Gastrocnemius medialis (tissue), 4 donors: ENCODE measurements at regions not wholly inside any gene's neighbourhood (a gene's known extent, or its start where the extent isn't known, plus 50 kb on each side); places are given as distances from the start of the nearest gene placed in this dataset.

Experiments used
- ATAC-seq, 2 donors: fragments of 150-250 bp; one replicate each; pipeline ENCODE4 v1.9.1; 2016
- DNase-seq, 2 donors: peaks; one replicate each; pipeline ENCODE4 v3.0.0-alpha.2; 2019
- H3K27ac ChIP-seq, 4 donors: fragments of 200-600 bp; sonication (generic); 1 replicate in 1 of 4; 2 replicates in 3 of 4; pipeline ENCODE4 v1.5.1; 2016 to 2018; ENCODE audit warnings: mild to moderate bottlenecking in 2 of 4, moderate library complexity in 1 of 4
- H3K27me3 ChIP-seq, 3 donors: fragments of 200-600 bp; sonication (generic) in 2 of 3; 1 replicate in 1 of 3; 2 replicates in 2 of 3; pipeline versions ENCODE4 v1.5.1 to v1.6.0; 2016 to 2019; ENCODE audit warnings: mild to moderate bottlenecking in 1 of 3, moderate library complexity in 1 of 3
- H3K36me3 ChIP-seq, 2 donors: fragments of 200-600 bp; sonication (generic) in 1 of 2; one replicate each; pipeline ENCODE4 v1.5.1; 2017 to 2018
- H3K4me1 ChIP-seq, 2 donors: fragments of 200-600 bp; sonication (generic) in 1 of 2; one replicate each; pipeline ENCODE4 v1.5.1; 2016 to 2017; ENCODE audit warnings: mild to moderate bottlenecking in 2 of 2
- H3K4me3 ChIP-seq, 4 donors: fragments of 200-600 bp; sonication (generic) in 3 of 4; 1 replicate in 1 of 4; 2 replicates in 3 of 4; pipeline ENCODE4 v1.5.1; 2016 to 2019; ENCODE audit warnings: mild to moderate bottlenecking in 2 of 4
- H3K9me3 ChIP-seq, 3 donors: fragments of 200-600 bp; sonication (generic) in 2 of 3; 1 replicate in 1 of 3; 2 replicates in 2 of 3; pipeline ENCODE4 v1.5.1; 2016 to 2019
- CTCF ChIP-seq, 5 experiments: fragments of 450-650 bp in 3 of 5; fragments of 200-600 bp in 2 of 5; sonication (generic) in 2 of 5; IDR thresholded peaks in 4 of 5; conservative IDR thresholded peaks in 1 of 5; 1 replicate in 4 of 5; 2 replicates in 1 of 5; pipeline ENCODE4 v1.5.1; 2016 to 2019; ENCODE audit warnings: antibody characterized with exemption in 5 of 5, mild to moderate bottlenecking in 3 of 5, moderate library complexity in 3 of 5
- POLR2A ChIP-seq, 2 donors: fragments of 450-650 bp; IDR thresholded peaks; one replicate each; pipeline ENCODE4 v1.6.1; 2017; ENCODE audit warnings: antibody characterized with exemption in 2 of 2, mild to moderate bottlenecking in 2 of 2, moderate library complexity in 2 of 2
- in situ Hi-C, 4 donors: fragments of 200-750 bp; cut with MboI; loops; one replicate each; pipeline versions ENCODE4 v1.15.0 to v1.8.0; 2017; ENCODE audit warnings: low sequenced_read_pairs in 4 of 4
- intact Hi-C: fragments of 100-400 bp; cut with DNase I; formaldehyde crosslinking; loops from one replicate; pipeline ENCODE4 v1.15.1; 2023; ENCODE audit warnings: low total_unique reads

- Histone ChIP-seq H3K27ac (no peak overlapping the region), H3K4me1 (no peaks in the 10 kb centered on the region), H3K27me3 (no peaks in the 10 kb centered on the region), H3K4me3 (no peak overlapping the region), H3K9me3 (no peaks in the 10 kb centered on the region), H3K36me3 (no peaks in the 10 kb centered on the region)
- ATAC-seq, result no peak
- intact Hi-C loops, result no loop called here
- TF ChIP-seq POLR2A (IDR thresholded peaks at IDR 0.05), result no peak
- TF ChIP-seq CTCF (IDR thresholded peaks at IDR 0.05 in 4 of 5, conservative IDR thresholded peaks at IDR 0.05 in 1 of 5), result no peak
- no peak for DNase-seq
- in situ Hi-C loops, result no loop called here
Observed at GRCh38 chr4:154013576-154013975, 224.7 kb upstream of the SFRP2 start.

- intact Hi-C loops (no loop called here), in situ Hi-C loops (no loop called here)
- Histone ChIP-seq H3K27me3 (no peaks in the 10 kb centered on the region), H3K36me3 (no peaks in the 10 kb centered on the region), H3K4me3 (no peak overlapping the region), H3K27ac (peak overlapping the region; percentile 62 to 77 (median 70)), H3K9me3 (no peaks in the 10 kb centered on the region), H3K4me1 (no peaks in the 10 kb centered on the region)
- TF ChIP-seq CTCF (IDR thresholded peaks at IDR 0.05 in 4 of 5, conservative IDR thresholded peaks at IDR 0.05 in 1 of 5) (no peak), POLR2A (IDR thresholded peaks at IDR 0.05) (no peak)
- DNase-seq, result peak in 1 of 2 donors; percentile 28
- ATAC-seq, result peak; percentile 35 to 57
Observed at GRCh38 chr4:154010371-154010770, 221.5 kb upstream of the SFRP2 start.

GRCh38 chr4:154009788-154010187 is 220.9 kb upstream of the SFRP2 start:
- H3K4me3 ChIP-seq, result no peak overlapping the region
- H3K9me3 ChIP-seq, result no peaks in the 10 kb centered on the region
- TF ChIP-seq CTCF (IDR thresholded peaks at IDR 0.05 in 4 of 5, conservative IDR thresholded peaks at IDR 0.05 in 1 of 5), result no peak
- no peak for TF ChIP-seq POLR2A (IDR thresholded peaks at IDR 0.05)
- DNase-seq, result no peak
- H3K4me1 ChIP-seq, result no peaks in the 10 kb centered on the region
- peak; percentile 38 to 54 for ATAC-seq
- peak overlapping the region; percentile 62 to 77 (median 70) for H3K27ac ChIP-seq
- no peaks in the 10 kb centered on the region for H3K36me3 ChIP-seq
- in situ Hi-C loops, result no loop called here
- no peaks in the 10 kb centered on the region for H3K27me3 ChIP-seq
- intact Hi-C loops, result loop anchor here (10.0 kb wide), 1 partner anchor 215 kb away; no protein-coding TSS in a partner anchor

GRCh38 chr4:154009191-154009590 is 220.3 kb upstream of the SFRP2 start:
- H3K4me3 ChIP-seq, result no peak overlapping the region
- no peaks in the 10 kb centered on the region for H3K27me3 ChIP-seq
- H3K36me3 ChIP-seq, result no peaks in the 10 kb centered on the region
- intact Hi-C loops, result loop anchor here (10.0 kb wide), 1 partner anchor 214 kb away; no protein-coding TSS in a partner anchor
- no peak for ATAC-seq
- in situ Hi-C loops, result no loop called here
- DNase-seq, result no peak
- no peaks in the 10 kb centered on the region for H3K4me1 ChIP-seq
- TF ChIP-seq CTCF (IDR thresholded peaks at IDR 0.05 in 4 of 5, conservative IDR thresholded peaks at IDR 0.05 in 1 of 5), result no peak
- TF ChIP-seq POLR2A (IDR thresholded peaks at IDR 0.05), result no peak
- H3K27ac ChIP-seq, result peak overlapping the region; percentile 62 to 77 (median 70)
- H3K9me3 ChIP-seq, result no peaks in the 10 kb centered on the region

GRCh38 chr4:154005171-154005520 is 216.3 kb upstream of the SFRP2 start:
- Histone ChIP-seq H3K4me1 (no peaks in the 10 kb centered on the region), H3K27ac (peak overlapping the region; percentile 44 to 73 (median 61)), H3K9me3 (no peaks in the 10 kb centered on the region), H3K4me3 (no peak overlapping the region), H3K27me3 (no peaks in the 10 kb centered on the region), H3K36me3 (no peaks in the 10 kb centered on the region)
- TF ChIP-seq CTCF (IDR thresholded peaks at IDR 0.05 in 4 of 5, conservative IDR thresholded peaks at IDR 0.05 in 1 of 5) (no peak), POLR2A (IDR thresholded peaks at IDR 0.05) (no peak)
- in situ Hi-C loops (no loop called here), intact Hi-C loops (loop anchor here (10.0 kb wide), 1 partner anchor 210 kb away; no protein-coding TSS in a partner anchor)
- ATAC-seq, result no peak
- no peak for DNase-seq
